Panc1 (cell line): ENCODE measurements at regions not wholly inside any gene's neighbourhood (a gene's known extent, or its start where the extent isn't known, plus 50 kb on each side); places are given as distances from the start of the nearest gene placed in this dataset.

Experiments
- ATAC-seq: fragments of 200-7000 bp; cut with Tn5 transposase; 2 replicates; pipeline ENCODE4 v1.9.1; 2020; ENCODE audit warnings: mild to moderate bottlenecking, moderate library complexity
- BruUV-seq: library from RNA; stranded (reverse); fragments of 400-500 nt; replicated peaks from 2 replicates; lab custom pipeline; 2021; lab: Mats Ljungman, UMichigan
- CTCF ChIA-PET: fragments of 300-600 bp; sonication (Branson Sonifier 250); formaldehyde crosslinking; loops from one replicate; lab custom pipeline; 2022; ENCODE audit warnings: antibody characterized with exemption; lab: Charles Lee
- POLR2A ChIA-PET: fragments of 300-600 bp; sonication (Branson Sonifier 250); formaldehyde crosslinking; loops from one replicate; lab custom pipeline; 2022; ENCODE audit warnings: antibody characterized with exemption; lab: Charles Lee
- DNase-seq: peaks from one replicate; pipeline ENCODE4 v3.0.0-alpha.2; 2010; ENCODE audit warnings: low read depth, low spot score
- H3K27ac ChIP-seq: 2 replicates; pipeline ENCODE4 v1.5.1; 2011; ENCODE audit warnings: mild to moderate bottlenecking, low read length, inconsistent platforms
- H3K27me3 ChIP-seq: fragments of 200-500 bp; sonication (Bioruptor generic); 2 replicates; pipeline ENCODE4 v1.6.0; 2014; ENCODE audit warnings: low read length, inconsistent platforms; ENCODE audit not compliant: control insufficient read depth, insufficient read depth
- H3K36me3 ChIP-seq: fragments of 200-500 bp; sonication (Bioruptor generic); 2 replicates; pipeline ENCODE4 v1.5.1; 2014; ENCODE audit warnings: inconsistent platforms, mild to moderate bottlenecking, low read length, moderate library complexity; ENCODE audit not compliant: control insufficient read depth, insufficient read depth
- H3K4me1 ChIP-seq: 2 replicates; pipeline ENCODE4 v1.5.1; 2011; ENCODE audit warnings: inconsistent platforms, mild to moderate bottlenecking, low read length, moderate library complexity; ENCODE audit not compliant: control insufficient read depth, insufficient read depth
- H3K4me3 ChIP-seq, 2 experiments: 2 replicates each; pipeline ENCODE4 v1.5.1; 2011 to 2012; ENCODE audit warnings: low read depth in 2 of 2, low read length in 2 of 2, mild to moderate bottlenecking in 2 of 2, inconsistent platforms in 1 of 2, moderate library complexity in 1 of 2
- H3K9me3 ChIP-seq: fragments of 200-500 bp; sonication (Bioruptor generic); 2 replicates; pipeline ENCODE4 v1.5.1; 2014; ENCODE audit warnings: low read depth, mild to moderate bottlenecking, inconsistent platforms, low read length, moderate library complexity; ENCODE audit not compliant: control insufficient read depth, insufficient read depth
- CTCF ChIP-seq: fragments of 450-650 bp; IDR thresholded peaks from 2 replicates; pipeline ENCODE4 v1.5.1; 2017; ENCODE audit warnings: mild to moderate bottlenecking
- POLR2AphosphoS5 ChIP-seq: IDR thresholded peaks from 2 replicates; pipeline ENCODE4 v1.6.1; 2012; ENCODE audit warnings: mild to moderate bottlenecking, low read depth, low read length, moderate library complexity
- REST ChIP-seq, 2 experiments: IDR thresholded peaks; 2 replicates each; pipeline ENCODE4 v1.6.1; 2011 to 2012; ENCODE audit warnings: low read depth in 2 of 2, control low read depth in 1 of 2, low read length in 1 of 2, mild to moderate bottlenecking in 1 of 2, moderate library complexity in 1 of 2; ENCODE audit not compliant: insufficient read depth in 1 of 2
- SIN3A ChIP-seq: IDR thresholded peaks from 2 replicates; pipeline ENCODE4 v1.6.1; 2012; ENCODE audit warnings: low read depth, mild to moderate bottlenecking, low read length, moderate library complexity, borderline replicate concordance; ENCODE audit not compliant: insufficient read depth
- TCF7L2 ChIP-seq: IDR thresholded peaks from 2 replicates; pipeline ENCODE4 v1.6.1; 2011; ENCODE audit warnings: mild to moderate bottlenecking, low read depth, low read length, inconsistent platforms
- in situ Hi-C: cut with HindIII; loops from 2 replicates; pipeline ENCODE4 v1.10.0; 2016; ENCODE audit warnings: low sequenced_read_pairs, low pct_unique_long_range_greater_than_20kb
- intact Hi-C: fragments of 100-400 bp; cut with micrococcal nuclease; formaldehyde crosslinking; loops from one replicate; pipeline ENCODE4 v1.10.0; 2022; ENCODE audit not compliant: unreplicated experiment

GRCh38 chr1:58256546-58256945 lies 290.0 kb downstream of the OMA1 start:
- intact Hi-C loops (no loop called here), in situ Hi-C loops (no loop called here)
- H3K27ac ChIP-seq: no peak overlapping the region
- DNase-seq: no peak
- TF ChIP-seq SIN3A: no peak
- no peak for TF ChIP-seq TCF7L2
- TF ChIP-seq POLR2AphosphoS5: no peak
- TF ChIP-seq CTCF: no peak
- no peak for TF ChIP-seq REST (IDR thresholded peaks at IDR 0.05; ENCODE audit: insufficient read depth in 1 of 2, low read depth in 2 of 2, low read length in 1 of 2)
- POLR2A ChIA-PET: no interaction called here
- CTCF ChIA-PET: no interaction called here
- no peak for ATAC-seq
- H3K27me3 ChIP-seq: peaks cover under 1% of the 10 kb centered on the region
- no peaks in the 10 kb centered on the region for H3K36me3 ChIP-seq
- H3K4me1 ChIP-seq: no peaks in the 10 kb centered on the region
- H3K9me3 ChIP-seq: no peaks in the 10 kb centered on the region
- H3K4me3 ChIP-seq: no peak overlapping the region
- BruUV-seq: no TSS peak

- Histone ChIP-seq H3K9me3 (no peaks in the 10 kb centered on the region), H3K4me3 (no peak overlapping the region), H3K36me3 (no peaks in the 10 kb centered on the region), H3K27ac (no peak overlapping the region), H3K27me3 (peaks cover 4% of the 10 kb centered on the region), H3K4me1 (no peaks in the 10 kb centered on the region)
- in situ Hi-C loops: no loop called here
- DNase-seq (no peak), ATAC-seq (no peak)
- ChIA-PET POLR2A (no interaction called here), CTCF (no interaction called here)
- intact Hi-C loops: no loop called here
- no TSS peak for BruUV-seq
- TF ChIP-seq SIN3A: no peak
- TF ChIP-seq CTCF: no peak
Observed at GRCh38 chr1:58256041-58256440, 290.5 kb downstream of the OMA1 start.

- TF ChIP-seq CTCF (no peak), SIN3A (no peak), POLR2AphosphoS5 (no peak), TCF7L2 (no peak), REST (IDR thresholded peaks at IDR 0.05; ENCODE audit: insufficient read depth in 1 of 2, low read depth in 2 of 2, low read length in 1 of 2) (no peak)
- Histone ChIP-seq H3K27me3 (peaks cover 7% of the 10 kb centered on the region), H3K4me1 (no peaks in the 10 kb centered on the region), H3K4me3 (no peak overlapping the region), H3K27ac (no peak overlapping the region), H3K9me3 (no peaks in the 10 kb centered on the region), H3K36me3 (no peaks in the 10 kb centered on the region)
- CTCF ChIA-PET: no interaction called here
- intact Hi-C loops (no loop called here), in situ Hi-C loops (no loop called here)
- ATAC-seq: no peak
- POLR2A ChIA-PET: no interaction called here
- DNase-seq: no peak
- no TSS peak for BruUV-seq
Observed at GRCh38 chr1:58255192-58255591, 291.3 kb downstream of the OMA1 start.
